NCI-H82 treated with DMSO at 0.1 percent for 48 hours (cell line): ENCODE measurements at regions not wholly inside any gene's neighbourhood (a gene's known extent, or its start where the extent isn't known, plus 50 kb on each side); places are given as distances from the start of the nearest gene placed in this dataset.

ENCODE experiments used
- DNase-seq: peaks from one replicate; lab custom pipeline; 2025; ENCODE audit not compliant: unreplicated experiment; lab: John Stamatoyannopoulos, UW

- no peak for DNase-seq
Observed at GRCh38 chr4:126553248-126553647, 1079.5 kb upstream of the INTU start.

- peak; percentile 88 for DNase-seq
Observed at GRCh38 chr4:126558596-126558995, 1074.2 kb upstream of the INTU start.

DNA sequence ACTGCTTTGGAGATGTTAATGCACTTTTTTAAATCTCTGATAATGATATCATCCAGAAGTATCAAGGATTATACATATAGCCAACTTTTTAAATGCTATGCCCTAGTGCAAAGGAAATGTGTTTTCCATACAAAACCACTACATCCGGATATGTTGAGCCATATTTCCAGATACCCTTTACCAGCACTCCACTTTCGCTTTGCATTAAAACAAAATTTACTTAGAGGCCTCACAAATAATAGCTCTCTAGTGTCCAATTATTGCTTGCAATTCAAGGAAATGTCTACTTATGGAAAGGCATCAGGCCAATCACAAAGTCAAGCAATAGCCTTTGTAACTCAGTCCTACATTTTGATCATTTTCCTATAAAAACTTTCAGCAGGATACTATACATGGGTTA is 1072.8 kb upstream of the INTU start:
- DNase-seq: no peak

GRCh38 chr4:126560794-126561193 is 1072.0 kb upstream of the INTU start:
- no peak for DNase-seq

- DNase-seq: no peak
Observed at GRCh38 chr4:126563389-126563788, 1069.4 kb upstream of the INTU start.

GRCh38 chr4:126564283-126564854 is 1068.4 kb upstream of the INTU start:
- DNase-seq: no peak

DNA sequence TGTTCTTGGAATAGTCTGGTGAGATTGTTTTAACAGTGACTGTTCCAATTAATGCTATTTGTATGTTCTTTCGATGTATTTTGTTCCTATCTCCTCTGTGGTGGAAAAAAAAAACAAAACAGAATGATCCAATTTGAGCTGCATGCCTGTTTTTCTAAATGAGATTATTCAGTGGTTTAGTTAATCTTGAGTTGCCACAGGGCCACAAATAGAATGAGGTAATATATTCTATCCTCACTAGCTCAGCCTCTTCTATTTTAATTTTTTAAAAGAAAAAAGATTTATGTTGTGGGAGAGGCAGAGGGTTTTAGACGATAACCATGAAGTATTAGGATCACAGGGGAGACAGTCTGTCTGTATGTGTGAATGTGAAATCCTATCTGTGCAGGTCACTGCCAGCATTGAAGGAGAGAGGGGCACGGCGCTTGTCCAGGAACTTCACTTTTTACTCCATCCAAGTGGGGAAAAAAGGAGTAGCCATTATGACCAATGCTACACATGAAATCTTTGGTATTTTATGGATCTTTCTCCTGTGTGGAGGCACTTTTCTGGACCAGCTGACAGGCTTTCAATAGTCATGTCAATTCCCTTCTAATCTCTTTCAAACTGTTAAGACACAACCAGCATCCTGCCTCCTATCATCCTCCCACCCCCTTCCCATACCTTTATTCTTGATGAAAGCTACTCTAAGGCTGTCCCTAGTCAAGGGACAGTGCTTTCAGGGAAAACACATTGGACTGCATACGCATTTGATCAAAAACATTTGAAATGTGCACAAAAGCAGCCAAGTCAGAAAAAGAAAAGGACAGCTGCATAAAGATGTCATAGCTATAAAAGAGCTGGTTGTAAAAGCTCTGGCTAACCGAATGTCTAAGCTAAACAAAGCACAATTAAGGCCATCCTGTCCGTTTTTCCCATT is 1063.8 kb upstream of the INTU start:
- peak; percentile 77 for DNase-seq

- DNase-seq: no peak
Observed at GRCh38 chr4:126572264-126572663, 1060.5 kb upstream of the INTU start.

GRCh38 chr4:126582737-126583136 is 1050.0 kb upstream of the INTU start:
- no peak for DNase-seq

GRCh38 chr4:126583509-126583908 is 1049.2 kb upstream of the INTU start:
- no peak for DNase-seq

DNA sequence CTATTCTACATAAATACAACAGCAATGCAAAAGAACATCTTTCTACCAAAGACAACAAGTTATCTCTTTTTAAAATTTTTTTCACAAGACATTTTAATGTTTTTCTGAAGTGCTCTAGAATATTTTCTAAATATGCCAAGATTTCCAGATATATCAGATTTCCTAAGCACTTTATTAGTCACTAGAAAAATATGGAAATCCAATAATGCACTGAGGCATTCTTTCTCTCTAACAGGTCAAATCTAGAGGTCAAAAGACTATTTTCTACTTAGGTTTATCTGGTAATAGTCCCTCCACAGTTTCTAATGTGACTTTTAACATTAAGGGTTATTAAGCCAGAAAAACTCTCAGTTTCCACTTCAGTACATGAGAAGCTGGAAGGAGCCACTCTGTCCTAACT is 1041.2 kb upstream of the INTU start:
- no peak for DNase-seq

DNA sequence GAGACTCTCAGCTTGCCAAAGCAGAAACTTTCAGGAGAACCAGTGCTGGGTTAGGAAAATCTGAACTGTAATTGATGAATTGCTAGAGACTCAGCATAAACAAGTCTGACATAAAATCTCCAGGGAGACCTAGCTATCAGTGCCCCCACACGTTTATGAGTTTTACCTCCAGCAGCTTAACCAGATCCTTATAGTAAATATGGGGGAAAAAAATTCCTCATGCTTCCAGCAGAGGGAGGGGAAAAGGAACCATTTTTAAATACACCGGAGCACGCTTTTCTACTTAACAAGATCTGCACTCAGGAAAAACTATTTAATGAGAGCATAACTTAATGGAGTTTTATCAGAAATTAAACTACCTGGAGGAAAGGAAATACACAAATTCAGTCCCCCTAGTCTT is 1040.7 kb upstream of the INTU start:
- DNase-seq: no peak

DNA sequence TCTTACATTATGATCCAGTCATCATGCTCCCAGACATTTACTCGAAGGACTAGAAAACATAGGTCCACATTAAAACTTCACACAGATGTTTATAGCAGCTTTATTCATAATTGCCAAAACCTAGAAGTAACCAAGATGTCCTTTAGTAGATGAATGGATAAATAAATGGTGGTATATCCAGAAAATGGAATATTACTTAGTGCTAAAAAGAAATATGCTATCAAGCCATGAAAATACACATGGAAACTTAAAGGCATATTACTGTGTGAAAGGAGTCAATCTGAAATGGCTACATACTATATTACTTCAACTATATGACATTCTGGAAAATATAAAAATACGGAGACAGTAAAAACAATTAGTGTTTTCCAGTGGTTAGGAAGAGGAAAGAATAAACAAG is 1039.1 kb upstream of the INTU start:
- no peak for DNase-seq

DNA sequence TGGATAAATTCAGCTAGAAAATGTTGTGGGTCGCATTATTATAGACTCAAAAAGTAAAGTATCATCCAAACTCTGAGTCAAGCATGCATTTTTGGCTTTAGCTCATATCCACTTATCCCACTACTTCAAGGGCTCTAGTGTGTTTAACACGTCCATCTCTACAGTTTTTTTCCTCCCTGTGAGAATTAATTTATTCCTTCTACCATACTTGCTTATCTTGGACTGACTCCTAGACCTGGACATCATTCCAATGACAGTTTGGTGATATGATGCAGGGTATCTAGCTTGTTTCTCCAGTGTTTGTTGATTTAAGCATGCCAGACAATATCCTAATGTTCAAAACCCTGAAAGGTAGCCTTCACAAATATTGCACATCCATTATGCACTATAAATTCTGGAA is 1037.1 kb upstream of the INTU start:
- no peak for DNase-seq

DNA sequence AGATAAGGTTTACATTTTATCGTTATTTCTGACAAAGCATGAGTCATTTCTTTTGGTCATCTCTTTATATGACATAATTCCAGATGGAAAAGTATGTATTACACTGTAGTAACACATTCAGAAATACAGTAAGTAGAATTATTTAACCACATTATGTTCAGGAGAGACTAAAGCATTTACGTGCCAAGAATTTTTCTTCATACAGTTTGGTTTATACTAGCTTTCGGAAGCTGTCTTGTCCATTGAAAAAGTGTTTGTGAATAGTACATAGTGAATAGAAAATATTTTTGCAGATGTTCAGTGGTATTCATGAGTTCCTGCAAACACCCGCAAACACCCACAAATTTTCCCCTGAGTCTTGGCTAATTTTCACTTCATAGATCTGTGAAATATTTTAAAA is 1033.0 kb upstream of the INTU start:
- DNase-seq: no peak

DNA sequence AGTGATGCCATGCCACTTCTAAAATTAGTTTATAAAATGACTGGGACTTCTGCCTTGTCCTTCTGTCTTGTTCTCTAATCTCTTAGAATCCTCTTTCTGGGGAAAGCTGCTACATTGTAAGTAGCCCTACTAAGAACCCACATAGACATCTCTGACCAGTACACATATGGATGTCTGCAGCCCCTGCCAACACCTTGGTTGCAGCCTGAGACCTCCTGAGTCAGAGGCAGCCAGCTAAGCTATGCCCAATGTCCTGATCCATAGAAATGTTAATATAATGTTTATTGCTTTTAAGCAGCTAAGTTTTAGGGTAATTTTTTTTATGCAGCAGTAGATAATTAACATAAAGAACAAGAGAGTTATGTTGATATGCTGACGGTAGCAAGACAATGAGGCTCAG is 1029.5 kb upstream of the INTU start:
- DNase-seq: no peak

- no peak for DNase-seq
Observed at GRCh38 chr4:126603825-126604224, 1028.9 kb upstream of the INTU start.

- DNase-seq: no peak
Observed at GRCh38 chr4:126604268-126604867, 1028.4 kb upstream of the INTU start.

GRCh38 chr4:126610933-126611332 is 1021.8 kb upstream of the INTU start:
- peak; percentile 10 for DNase-seq

DNA sequence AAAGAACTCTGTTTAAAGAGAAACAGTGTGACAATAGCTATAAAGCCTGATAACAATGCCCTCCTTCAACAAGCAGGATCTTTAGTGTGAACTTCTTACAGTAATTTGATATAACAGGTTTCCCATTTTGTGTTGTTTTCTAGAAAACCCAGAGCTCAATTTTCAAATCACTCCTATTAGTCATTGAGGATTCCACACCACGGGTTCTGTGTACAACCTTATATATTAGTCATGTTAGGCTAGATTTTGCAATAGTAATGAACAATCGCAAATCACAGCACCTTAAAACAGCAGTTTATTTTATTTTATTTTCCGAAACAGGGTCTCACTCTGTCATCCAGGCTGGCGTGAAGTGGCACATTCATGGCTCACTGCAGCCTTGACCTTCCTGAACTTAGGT is 1020.9 kb upstream of the INTU start:
- DNase-seq: no peak

DNA sequence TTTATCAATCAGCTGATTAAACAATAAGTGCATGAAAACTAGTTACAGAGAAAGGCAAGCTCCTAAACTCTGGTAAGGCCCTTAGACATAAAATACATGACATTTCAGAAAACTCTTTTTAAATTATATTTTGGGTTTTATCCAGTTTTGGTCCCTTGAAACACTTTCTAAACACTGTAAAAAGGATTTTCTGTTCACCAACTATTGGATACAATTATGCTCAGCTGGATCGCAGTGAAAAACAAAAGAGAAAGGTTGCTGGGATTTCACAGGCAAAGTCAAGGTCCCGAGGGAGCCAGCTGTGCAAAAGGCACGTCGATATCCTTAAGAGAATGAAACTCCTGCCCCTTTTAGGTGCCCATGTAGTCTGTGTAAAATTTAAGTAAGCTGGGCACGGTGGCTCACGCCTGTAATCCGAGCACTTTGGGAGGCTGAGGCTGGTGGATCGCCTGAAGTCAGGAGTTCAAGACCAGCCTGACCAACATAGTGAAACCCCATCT is 1018.4 kb upstream of the INTU start:
- no peak for DNase-seq

GRCh38 chr4:126616795-126617194 is 1016.0 kb upstream of the INTU start:
- DNase-seq: no peak
